AG09309 (cell line): ENCODE measurements at regions not wholly inside any gene's neighbourhood (a gene's known extent, or its start where the extent isn't known, plus 50 kb on each side); places are given as distances from the start of the nearest gene placed in this dataset.
"Not testable (repeated sequence)": the region's sequence is repeated elsewhere in the genome, so short reads cannot be mapped to it uniquely, and the experiment has no call there.

Experiments
- DNase-seq: peaks from one replicate; pipeline ENCODE4 v3.0.0-alpha.2; 2010; ENCODE audit warnings: low read depth
- H3K4me3 ChIP-seq: 2 replicates; pipeline ENCODE4 v1.5.1; 2011; ENCODE audit warnings: mild to moderate bottlenecking, low read depth, low read length, moderate library complexity; ENCODE audit not compliant: control insufficient read depth
- TF ChIP-seq, protein P1 (sequence below): IDR thresholded peaks from 2 replicates; pipeline ENCODE4 v1.5.1; 2011; ENCODE audit warnings: mild to moderate bottlenecking, low read depth, low read length, inconsistent platforms; ENCODE audit not compliant: insufficient read depth, control insufficient read depth; ENCODE audit errors: missing control alignments

DNA sequence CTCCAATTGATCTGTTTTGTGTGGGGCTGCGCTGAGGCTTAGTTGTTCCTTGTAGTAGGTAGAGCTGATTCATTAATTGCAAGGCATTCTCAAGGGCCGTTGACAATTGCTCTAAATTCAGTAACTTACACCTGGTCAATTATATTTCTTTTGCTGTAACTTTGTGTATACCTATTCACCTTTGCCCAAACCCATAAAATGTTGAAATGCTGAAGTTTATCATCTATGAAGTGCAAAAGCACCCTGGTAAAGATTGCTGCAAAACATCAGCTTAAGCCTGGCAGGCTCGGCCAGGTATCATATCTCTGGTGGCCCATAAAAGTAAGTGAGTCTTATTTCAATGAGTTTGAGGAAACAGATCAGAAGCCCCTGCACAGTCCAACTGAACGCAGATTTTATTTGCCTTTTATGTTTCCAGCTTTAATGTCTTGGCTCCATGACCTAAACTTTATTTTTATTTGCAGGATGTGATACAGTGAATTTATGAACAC lies 203.6 kb upstream of the SLCO3A1 start:
- H3K4me3 ChIP-seq: no peak overlapping the region
- TF ChIP-seq, protein P1, sequence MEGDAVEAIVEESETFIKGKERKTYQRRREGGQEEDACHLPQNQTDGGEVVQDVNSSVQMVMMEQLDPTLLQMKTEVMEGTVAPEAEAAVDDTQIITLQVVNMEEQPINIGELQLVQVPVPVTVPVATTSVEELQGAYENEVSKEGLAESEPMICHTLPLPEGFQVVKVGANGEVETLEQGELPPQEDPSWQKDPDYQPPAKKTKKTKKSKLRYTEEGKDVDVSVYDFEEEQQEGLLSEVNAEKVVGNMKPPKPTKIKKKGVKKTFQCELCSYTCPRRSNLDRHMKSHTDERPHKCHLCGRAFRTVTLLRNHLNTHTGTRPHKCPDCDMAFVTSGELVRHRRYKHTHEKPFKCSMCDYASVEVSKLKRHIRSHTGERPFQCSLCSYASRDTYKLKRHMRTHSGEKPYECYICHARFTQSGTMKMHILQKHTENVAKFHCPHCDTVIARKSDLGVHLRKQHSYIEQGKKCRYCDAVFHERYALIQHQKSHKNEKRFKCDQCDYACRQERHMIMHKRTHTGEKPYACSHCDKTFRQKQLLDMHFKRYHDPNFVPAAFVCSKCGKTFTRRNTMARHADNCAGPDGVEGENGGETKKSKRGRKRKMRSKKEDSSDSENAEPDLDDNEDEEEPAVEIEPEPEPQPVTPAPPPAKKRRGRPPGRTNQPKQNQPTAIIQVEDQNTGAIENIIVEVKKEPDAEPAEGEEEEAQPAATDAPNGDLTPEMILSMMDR: no peak
- no peak for DNase-seq

DNA sequence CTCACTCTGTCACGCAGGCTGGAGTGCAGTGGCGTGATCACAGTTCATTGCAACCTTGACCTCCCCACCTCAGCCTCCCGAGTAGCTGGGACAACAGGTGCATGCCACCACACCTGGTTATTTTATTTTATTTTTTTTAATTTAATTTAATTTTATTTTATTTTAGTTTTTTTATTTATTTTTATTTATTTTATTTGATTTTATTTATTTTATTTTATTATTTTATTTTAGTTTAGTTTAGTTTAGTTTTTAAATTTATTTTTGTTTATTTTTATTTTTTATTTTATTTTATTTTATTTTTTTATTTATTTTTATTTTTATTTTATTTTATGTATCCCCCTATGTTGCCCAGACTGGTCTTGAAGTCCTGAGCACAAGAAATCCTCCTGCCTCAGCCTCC lies 202.3 kb upstream of the SLCO3A1 start:
- TF ChIP-seq, protein P1: no peak
- no peak for DNase-seq
- no peak overlapping the region for H3K4me3 ChIP-seq

DNA sequence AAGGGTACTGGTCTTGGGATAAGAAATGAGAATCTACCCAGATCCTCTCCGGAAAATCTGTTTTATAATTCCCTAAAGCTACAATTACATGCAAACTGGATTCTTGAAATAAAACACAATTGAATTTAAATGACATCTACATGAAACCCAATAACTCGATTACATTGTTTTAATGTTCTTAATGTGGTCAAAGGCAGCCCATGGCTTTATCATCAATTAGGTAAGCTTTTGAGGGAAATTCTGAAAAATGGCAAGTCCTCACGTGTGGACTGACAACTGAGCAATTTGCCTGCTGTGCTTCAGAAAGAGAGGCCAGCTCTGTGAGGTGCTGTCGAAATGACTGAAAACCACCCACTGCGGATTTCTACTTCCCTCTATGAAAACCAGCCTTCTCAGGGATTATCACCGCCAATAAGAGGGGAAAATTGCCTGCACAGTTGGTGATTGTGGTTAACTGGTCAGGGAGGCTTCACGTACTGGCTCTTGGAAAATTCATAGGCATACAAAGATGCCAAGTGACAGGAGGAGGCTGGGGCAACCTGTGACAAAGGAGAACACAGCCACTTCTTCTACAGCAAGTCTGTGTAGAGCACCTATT lies 200.8 kb upstream of the SLCO3A1 start:
- no peak for DNase-seq
- TF ChIP-seq, protein P1: no peak

DNA sequence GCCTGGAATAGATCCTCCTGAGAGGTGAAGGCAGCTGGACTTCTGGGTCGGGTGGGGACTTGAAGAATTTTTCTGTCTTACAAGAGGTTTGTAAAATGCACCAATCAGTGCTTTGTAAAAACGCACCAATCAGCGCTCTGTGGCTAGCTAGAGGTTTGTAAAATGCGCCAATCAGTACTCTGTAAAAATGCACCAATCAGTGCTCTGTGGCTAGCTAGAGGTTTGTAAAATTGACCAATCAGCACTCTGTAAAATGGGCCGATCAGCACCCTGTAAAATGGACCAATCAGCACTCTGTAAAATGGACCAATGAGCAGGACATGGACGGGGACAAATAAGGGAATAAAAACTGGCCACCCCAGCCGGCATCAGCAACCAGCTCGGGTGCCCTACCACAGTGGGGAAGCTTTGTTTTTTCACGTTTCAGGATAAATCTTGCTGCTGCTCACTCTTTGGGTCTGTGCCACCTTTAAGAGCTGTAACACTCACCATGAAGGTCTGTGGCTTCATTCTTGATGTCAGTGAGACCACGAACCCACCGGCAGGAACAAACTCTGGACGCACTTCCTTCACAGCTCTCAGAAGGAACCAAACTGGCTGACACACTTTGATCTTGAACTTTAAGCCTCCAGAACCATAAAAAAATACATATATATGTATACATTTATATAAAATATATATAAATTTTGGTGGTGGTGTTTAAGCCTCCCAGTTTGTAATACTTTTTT lies 197.8 kb upstream of the SLCO3A1 start:
- not testable (repeated sequence) for H3K4me3 ChIP-seq, DNase-seq

More for the DNA sequence above, 200.8 kb upstream of the SLCO3A1 start:
- H3K4me3 ChIP-seq: no peak overlapping the region

DNA sequence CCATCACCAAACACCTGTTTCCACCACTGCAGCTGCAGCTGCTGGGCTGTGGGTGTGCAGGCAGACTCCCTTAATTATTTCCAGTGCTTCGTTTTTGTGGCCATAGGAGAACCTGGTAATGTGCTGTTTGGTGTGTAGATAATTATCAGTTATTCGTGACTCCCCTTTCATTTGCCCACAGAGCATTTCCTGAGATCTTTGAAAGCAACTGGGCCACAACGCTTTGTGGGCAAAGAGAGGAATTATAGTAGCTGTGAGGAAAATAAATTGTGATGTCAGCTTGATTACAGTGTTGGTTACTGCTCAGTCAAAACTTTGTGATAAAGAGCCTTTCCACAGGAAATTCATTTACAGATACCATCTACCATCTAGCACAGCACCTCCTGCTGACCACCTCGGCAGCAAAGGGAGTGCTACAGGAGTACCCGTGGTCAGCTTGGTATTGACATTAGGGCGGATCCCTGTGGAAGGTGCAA lies 193.3 kb upstream of the SLCO3A1 start:
- H3K4me3 ChIP-seq: no peak overlapping the region
- TF ChIP-seq, protein P1: no peak
- DNase-seq: no peak

DNA sequence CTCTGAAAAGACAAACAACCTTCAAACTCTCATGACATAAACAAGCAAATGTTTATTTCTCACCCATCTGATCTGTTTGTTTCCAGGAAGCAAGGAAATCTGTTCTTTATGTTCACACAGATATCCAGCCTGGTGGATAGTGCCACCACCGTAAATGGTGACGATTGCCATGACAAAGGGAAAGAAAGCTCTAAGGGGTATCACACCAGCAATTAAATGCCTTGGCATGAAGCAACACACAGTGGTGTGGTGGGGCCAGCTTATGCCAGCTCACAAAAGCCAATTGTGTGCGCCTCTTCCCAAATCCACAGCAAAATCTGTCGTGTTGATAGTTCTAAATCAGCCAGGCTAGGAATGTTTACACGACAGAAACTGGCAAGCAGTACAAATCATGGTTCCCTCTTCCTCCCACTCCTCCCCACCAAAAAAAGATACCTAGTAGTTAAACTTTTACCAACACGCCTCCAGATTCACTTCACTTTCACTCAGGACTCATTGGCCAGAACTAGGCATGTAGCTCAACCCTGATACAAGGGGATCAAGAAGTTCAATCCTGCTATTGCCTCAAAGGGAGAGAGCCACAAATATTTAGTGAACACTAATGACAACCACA lies 189.2 kb upstream of the SLCO3A1 start:
- TF ChIP-seq, protein P1: no peak
- H3K4me3 ChIP-seq: no peak overlapping the region
- no peak for DNase-seq

DNA sequence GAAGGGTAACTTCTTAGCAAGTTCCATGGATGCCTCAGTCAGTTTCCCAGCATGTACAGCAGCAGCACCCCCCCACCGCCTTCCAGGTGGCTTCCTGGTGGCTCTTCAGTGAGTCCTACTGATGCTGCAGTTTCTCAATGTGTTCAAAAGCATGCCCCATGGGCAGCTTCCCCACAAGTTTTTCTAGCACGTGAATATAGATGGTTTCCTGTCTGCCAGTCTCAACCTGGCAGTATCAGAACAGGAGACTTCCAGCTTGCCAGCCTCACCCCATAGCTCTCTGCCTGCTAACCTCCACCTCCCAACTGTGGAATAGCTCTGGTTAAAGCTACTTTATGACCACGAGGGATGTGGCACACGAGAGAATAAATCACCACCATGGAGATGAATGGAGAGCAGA lies 188.3 kb upstream of the SLCO3A1 start:
- H3K4me3 ChIP-seq: no peak overlapping the region
- no peak for DNase-seq
- TF ChIP-seq, protein P1: no peak
